ENCODE measurements at regions not wholly inside any gene's neighbourhood (a gene's known extent, or its start where the extent isn't known, plus 50 kb on each side); places are given as distances from the start of the nearest gene placed in this dataset.

DNA sequence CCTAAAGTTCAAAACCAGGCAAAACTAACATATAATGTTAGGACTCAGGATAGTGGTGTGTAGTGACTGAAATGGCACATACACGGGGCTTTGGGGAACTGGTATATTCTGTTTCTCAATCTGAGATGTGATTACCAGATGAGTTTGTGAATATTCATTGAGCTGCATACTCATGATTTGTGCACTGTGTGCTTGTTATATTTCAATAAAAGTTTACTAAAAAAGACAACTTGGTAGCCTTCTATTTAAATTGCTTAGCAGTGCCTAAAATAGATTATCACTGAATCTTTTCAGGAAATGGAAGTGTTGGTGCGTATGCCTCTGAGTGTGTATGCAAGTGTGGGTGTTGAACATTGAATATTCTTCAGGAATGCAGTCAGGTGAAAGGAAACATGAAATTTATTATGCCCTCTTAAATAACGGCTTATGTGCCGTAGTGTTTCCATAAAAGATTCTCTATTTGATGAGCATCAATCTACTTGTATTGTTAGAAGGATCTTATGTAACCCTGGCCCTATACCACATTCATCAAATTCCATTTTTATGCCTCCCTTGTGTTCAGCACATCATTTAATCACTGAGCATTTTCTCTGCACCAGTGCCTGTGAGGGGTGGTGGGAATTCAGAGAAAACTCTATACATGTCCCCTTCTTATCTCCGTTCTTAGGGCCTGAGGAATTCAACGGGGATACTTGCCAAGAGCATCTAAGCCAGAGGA lies 82.6 kb upstream of the AUTS2 start:
- DNase-seq (ENCODE audit: low spot score) = no peak

DNA sequence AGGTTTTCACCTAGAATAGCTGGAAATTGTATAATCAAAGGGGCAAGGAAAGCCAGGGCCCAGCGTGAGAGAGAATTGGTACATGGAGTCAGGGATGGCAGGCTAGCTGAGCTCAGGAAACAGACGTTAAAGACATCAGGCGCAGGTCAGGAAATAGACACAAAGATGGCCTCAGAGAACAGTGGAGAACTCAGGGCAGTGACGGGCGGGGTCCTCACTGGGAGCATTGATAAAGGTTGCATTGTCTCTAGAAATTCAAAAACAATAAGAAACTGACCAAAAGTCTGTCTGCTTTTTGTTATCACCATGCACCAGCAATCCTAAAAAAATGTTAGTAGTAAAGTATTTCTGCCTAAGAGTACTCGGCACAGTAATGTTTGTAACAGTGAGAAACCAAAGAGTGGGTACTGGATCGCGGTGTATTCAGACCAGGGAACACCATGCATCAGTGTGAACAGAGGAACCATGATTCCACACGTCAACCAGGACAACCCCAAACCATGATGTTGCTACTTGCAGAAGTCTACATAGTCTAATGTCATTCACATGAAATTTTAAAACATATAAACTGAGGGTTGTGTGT lies 81.9 kb upstream of the AUTS2 start:
- DNase-seq (ENCODE audit: low spot score) = peak; percentile 47

DNA sequence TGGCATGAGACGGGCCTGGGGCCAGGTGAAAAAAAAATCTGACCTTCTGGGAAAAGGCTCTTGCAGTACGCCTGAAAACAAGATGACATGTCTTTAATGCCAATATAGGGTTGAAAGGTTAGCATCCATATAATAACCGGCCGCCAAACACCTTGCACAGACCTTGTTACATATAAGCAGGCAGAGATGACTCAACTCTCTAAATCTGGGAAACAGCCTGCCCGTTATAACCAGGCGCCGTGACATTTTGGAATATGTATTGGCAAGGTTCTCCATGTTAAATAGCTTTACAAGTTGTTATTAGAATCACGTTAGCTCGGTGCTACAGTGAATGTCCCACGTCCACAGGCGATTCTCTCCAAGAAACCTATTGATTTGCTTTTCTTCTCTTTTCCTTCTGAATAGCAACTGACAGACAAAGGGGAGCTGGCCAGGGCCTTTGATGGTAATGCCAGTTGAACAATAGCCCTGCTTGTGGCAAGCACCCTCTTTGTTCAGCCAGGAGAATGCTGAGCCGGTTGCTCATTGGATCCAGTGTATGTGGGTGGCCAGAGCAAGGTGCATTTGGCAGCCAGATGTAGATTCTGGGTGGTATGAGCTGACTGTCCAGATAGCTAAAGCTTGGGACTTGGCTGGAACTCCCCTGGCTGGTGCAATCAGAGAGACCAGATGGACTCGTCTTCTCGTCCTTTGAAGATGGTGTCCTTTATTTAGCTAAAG lies 80.1 kb upstream of the AUTS2 start:
- DNase-seq (ENCODE audit: low spot score) = peak; percentile 28

DNA sequence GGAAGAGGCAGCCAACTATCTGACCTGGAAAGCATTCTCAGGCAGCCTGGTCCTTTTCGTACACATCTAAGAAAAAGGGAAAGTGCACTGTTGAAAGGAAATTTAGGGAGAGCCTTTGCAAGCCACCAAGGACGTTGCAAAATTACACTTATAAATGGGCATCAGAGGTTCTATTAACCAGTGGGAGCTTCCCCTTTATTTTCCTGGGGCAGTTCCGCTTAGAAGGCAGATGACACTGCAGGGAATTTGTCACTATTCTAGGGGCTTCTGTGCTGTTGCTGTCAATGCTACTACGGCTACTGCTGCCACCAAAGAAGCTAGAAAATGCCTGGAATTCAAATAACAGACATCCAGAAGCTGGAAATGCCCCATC lies 79.6 kb upstream of the AUTS2 start:
- DNase-seq (ENCODE audit: low spot score) = no peak

DNA sequence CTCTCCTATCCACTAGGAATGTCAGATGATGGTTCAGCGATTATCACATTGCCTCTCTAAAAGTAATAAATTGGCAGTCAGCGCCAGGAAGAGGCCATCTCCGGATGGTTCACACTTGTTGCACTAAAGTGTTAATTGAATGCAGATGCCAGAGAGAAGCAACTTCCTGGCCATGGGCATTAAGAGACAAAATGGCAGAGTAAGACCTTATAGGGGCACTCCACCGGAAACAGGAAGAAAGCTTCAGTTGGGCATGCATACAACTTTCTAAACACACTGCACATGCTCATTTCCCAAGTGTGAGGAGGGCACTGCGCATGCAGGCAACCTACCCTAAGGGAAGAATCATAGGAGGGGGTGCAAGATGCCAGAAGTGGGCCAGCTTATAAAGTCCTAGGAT lies 71.7 kb upstream of the AUTS2 start:
- DNase-seq (ENCODE audit: low spot score) = peak; percentile 8

DNA sequence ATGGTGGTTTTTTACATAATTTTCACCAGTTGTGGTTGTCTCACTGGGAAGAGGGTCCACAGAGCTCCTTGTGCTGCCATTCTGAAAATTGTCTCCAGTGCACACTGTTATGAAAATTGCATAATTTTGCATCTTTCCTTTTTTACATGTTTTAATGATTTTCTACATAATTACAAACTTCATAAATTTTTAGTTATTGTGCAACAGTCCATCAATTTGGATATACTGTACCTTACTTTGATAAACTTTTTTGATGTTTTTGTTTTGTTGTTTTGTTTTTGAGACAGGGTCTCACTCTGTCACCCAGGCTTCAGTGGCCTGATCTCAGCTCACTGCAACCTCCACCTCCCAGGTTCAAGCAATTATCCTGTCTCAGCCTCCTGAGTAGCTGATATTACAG lies 70.6 kb upstream of the AUTS2 start:
- DNase-seq (ENCODE audit: low spot score) = no peak

DNA sequence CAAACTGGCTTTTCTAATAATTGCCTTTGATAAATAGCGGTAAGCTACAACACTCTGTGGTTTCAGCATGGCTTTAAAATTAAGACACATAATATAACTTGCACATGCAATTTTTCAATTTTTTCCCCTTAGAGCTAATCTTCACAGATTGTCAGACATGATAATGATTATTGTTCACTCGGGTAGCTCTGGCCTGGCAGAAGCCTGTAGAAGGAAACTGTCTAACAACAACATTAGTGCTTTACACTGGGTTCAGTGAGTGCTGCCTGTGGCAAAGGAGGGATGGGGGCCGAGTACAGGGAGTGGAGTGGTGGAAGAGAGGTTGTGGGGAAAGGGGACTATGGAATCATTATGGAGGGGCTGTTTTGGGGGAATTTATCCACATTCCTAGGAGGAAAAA lies 67.2 kb upstream of the AUTS2 start:
- peak; percentile 4 for DNase-seq (ENCODE audit: low spot score)

DNA sequence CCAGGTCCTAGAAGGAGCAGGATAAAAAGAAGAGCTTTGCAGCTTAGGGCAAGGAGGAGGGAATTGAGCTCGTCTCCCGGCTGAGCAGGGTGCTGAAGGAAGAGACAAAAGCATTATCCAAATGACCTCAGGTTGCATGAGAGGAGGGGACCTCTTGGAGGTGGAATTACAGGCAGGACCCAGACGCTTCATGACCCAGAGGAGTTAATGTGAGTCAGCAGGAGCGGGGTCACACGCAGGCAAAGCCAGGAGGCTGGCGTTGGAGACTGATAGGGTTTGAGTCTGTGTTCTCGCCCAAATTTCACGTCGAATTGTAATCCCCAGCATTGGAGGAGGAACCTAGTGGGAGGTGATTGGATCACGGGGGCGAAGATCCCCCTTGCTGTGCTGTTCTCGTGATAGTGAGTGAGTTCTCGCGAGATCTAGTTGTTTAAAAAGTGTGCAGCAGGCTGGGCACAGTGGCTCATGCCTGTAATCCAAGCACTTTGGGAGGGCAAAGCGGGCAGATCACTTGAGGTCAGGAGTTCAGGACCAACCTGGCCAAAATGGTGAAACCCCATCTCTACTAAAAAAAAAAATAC lies 63.7 kb upstream of the AUTS2 start:
- DNase-seq (ENCODE audit: low spot score) = peak; percentile 57

DNA sequence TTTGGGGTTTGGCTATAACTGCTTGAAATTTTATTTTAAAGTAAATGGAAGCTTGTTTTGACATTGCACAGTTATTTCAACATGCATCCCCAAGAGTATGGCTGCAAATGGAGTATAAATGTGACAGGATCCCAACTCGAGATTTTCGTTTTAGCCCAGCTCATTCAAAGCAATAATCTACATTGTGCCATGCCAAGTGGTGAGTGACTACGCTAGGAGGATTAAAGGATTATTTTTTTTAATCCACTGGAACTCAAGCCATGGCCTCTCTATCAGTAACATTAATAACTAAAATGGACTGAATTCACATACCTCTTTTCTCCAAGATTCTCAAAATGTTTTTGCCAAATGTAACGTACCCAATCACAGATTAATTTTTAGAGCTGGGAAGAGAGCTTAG lies 60.6 kb upstream of the AUTS2 start:
- DNase-seq (ENCODE audit: low spot score) = no peak

DNA sequence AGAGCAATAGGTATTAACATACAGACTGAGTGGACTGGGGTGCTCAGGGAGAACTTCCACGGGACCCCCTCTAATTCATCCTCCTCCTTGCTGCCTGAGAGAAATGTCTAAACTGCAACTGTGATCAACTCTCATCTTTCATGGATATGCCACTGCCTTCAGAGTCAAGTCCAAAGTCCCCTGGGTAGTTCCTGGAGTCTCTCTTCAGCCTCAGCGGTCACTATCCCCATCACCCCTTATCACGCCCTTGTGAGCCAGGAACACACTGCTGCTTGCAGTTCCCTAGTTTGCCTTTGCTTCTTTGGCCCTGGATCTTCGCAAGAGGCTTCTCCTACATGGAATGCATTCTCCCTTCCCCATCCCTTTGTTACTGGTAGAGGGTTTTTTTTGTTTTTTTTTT lies 58.7 kb upstream of the AUTS2 start:
- peak; percentile 26 for DNase-seq (ENCODE audit: low spot score)

DNA sequence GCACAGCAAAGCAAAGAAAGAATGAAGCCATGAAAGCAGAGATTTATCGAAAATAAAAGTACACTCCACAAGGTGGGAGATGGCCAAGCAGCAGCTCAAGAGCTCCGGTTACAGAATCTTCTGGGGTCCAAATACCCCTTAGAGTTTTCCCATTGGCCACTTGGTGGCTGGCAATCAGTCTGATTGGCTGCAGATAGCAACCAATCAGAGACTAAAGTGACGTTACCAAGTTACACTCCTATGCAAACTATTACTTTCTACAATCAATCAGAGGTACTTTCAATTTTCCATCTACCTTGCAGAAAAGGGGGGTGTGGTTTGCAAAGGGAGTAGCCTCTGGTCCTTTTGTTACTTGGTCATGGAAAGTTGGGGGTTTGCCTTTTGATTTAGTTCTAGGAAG lies 58.0 kb upstream of the AUTS2 start:
- DNase-seq (ENCODE audit: low spot score) = no peak

DNA sequence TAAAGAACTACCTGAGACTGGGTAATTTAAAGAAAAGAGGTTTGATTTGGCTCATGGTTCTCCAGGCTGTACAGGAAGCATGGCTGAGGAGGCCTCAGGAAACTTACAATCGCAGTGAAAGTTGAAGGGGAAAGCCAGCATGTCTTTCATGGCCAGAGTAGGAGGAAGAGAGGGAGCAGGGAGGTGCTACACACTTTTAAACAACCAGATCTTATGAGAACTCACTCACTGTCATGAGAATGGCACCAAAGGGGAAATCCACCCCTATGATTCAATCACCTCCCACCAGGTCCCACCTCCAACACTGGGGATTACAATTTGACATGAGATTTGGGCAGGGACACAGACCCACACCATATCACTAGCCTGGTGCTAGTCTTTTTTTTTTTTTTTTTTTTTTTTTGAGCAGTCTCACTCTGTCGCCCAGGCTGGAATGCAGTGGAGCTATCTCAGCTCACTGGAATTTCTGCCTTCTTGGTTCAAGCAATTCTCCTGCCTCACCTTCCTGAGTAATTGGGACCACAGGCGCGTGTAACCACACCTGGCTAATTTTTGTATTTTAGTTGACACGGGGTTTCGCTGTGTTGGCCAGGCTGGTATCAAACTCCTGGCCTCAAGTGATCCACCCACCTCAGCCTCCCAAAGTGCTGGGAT lies 56.4 kb upstream of the AUTS2 start:
- peak; percentile 1 for DNase-seq (ENCODE audit: low spot score)

DNA sequence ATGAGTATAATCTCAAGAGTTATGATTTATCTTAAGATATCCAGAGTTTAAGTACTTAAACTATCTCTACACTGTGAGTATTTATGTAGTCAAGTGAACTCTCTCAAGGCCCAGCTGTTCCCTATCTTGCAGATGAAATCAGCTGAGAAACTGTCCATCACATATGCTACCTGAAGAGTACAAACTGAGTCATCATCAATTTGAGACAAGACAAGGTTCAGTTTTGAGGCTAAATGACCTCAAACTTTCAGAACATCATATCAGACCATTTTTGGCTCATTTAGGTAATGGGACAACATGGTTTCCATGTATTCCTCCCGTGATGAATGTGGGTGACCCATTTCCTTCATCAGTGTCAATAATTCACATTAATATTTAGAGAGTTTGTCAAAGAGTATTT lies 53.1 kb upstream of the AUTS2 start:
- DNase-seq (ENCODE audit: low spot score) = no peak

Measured in mesenteric fat pad (tissue), 1 donor.